DOHH2 (cell line): ENCODE measurements at regions not wholly inside any gene's neighbourhood (a gene's known extent, or its start where the extent isn't known, plus 50 kb on each side); places are given as distances from the start of the nearest gene placed in this dataset.

Source experiments
- CTCF ChIP-seq: fragments of 200-600 bp; sonication (generic); IDR thresholded peaks from one replicate; pipeline ENCODE4 v1.5.1; 2014; ENCODE audit warnings: antibody characterized with exemption, mild to moderate bottlenecking, low read depth, low read length; ENCODE audit not compliant: poor library complexity, severe bottlenecking
- EZH2phosphoT487 ChIP-seq: fragments of 200-600 bp; sonication (generic); IDR thresholded peaks from 2 replicates; pipeline ENCODE4 v1.6.1; 2017; ENCODE audit warnings: borderline replicate concordance, mild to moderate bottlenecking, antibody characterized with exemption, low read length, moderate library complexity, mixed read lengths

GRCh38 chr1:68696221-68696620 lies 199.3 kb upstream of the DEPDC1 start:
- TF ChIP-seq CTCF, result no peak
- TF ChIP-seq EZH2phosphoT487, result no peak
